GM18507 (cell line): ENCODE measurements at regions not wholly inside any gene's neighbourhood (a gene's known extent, or its start where the extent isn't known, plus 50 kb on each side); places are given as distances from the start of the nearest gene placed in this dataset.

ENCODE experiments used
- DNase-seq: peaks from one replicate; pipeline ENCODE4 v3.0.0; 2011; ENCODE audit warnings: low read depth; ENCODE audit not compliant: insufficient read length; ENCODE audit errors: extremely low spot score
- FAIRE-seq: peaks from 2 replicates; lab custom pipeline; 2011; peaks lifted over from hg19 to GRCh38; lab: Jason Lieb, UNC

- no peak for DNase-seq
- FAIRE-seq = no peak
These were observed 1043.2 kb upstream of the TMEM132C start for GRCh38 chr12:127223731-127224130.

GRCh38 chr12:127230843-127231260 is 1036.1 kb upstream of the TMEM132C start:
- DNase-seq (no peak), FAIRE-seq (no peak)

- no peak for FAIRE-seq
- no peak for DNase-seq
These were observed 1035.6 kb upstream of the TMEM132C start for GRCh38 chr12:127231371-127231770.

DNA sequence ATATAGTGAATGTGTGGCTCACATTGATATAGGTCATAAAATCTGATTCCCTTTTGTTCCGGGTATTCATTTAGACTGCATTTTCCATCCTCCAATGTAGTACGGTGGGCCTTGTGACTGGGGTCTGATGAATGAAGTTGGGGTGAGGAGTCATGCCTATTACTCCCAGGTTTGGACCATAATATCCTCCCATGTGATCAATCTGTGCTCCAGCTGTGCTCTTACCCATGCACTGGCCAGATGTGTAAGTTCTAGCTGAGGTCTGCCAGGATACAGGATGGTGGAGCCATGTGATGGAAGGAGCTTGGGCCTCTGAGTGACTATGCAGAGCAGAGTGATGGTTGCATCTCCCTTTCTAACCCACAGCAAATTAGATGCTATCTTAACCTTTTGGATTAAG is 1034.0 kb upstream of the TMEM132C start:
- no peak for FAIRE-seq
- DNase-seq = no peak

DNA sequence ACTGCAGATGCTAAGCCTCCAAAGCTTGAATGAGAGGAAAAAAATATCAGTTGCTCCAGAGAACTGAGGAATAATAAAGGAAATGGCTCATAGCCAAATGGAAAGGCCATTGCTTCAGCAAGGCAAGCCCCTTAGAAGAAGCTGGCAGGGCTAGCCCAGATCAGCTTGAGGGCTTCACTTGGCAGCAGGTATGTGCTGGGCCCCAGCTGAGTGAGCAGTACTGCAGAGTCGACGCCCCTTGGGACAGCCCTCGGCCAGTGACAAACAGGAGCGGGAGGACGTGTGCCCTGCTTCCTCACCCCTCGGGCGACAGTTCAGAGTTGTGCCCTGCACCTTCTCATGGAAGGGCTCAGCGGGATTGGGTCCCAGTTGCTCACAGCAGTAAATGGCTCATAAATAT is 1031.2 kb upstream of the TMEM132C start:
- FAIRE-seq = no peak
- DNase-seq = no peak

DNA sequence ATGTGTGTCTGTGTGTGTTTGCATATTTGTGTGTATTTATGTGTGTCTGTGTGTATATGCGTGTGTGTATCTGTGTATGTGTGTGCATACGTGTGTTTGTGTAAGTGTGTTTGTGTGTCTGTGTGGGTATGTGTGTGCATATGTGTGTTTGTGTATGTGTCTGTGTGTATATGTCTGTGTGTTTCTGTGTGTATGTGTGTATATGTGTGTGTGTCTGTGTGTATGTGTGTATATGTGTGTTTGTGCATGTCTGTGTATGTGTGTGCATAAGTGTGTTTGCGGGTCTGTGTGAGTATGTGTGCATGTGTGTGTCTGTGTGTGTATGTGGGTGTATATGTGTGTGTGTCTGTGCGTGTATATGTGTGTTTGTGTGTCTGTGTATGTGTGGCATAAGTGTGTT is 1030.5 kb upstream of the TMEM132C start:
- DNase-seq (no peak), FAIRE-seq (no peak)

GRCh38 chr12:127237151-127237550 is 1029.8 kb upstream of the TMEM132C start:
- no peak for FAIRE-seq
- DNase-seq = no peak

GRCh38 chr12:127238107-127238506 is 1028.9 kb upstream of the TMEM132C start:
- DNase-seq (no peak), FAIRE-seq (no peak)

DNA sequence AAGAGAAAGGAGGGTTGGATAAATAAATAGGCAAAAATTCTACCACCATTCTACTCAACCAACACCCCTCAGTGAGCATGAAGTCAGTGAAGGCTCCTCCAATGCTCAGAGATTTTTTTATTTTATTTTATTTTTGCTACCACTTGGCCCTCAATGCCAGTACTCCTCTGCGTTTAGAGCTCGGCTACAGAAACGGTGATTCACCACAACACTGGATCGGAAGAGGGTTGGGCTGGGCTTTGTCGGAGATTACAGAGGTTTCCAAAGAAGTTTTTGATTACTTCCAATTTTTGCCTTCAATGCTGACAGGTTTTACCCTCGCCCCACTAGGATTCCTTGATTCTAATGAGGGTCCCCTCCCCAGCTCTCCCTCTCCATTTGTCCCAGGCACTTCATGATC is 1027.2 kb upstream of the TMEM132C start:
- FAIRE-seq (no peak), DNase-seq (no peak)

DNA sequence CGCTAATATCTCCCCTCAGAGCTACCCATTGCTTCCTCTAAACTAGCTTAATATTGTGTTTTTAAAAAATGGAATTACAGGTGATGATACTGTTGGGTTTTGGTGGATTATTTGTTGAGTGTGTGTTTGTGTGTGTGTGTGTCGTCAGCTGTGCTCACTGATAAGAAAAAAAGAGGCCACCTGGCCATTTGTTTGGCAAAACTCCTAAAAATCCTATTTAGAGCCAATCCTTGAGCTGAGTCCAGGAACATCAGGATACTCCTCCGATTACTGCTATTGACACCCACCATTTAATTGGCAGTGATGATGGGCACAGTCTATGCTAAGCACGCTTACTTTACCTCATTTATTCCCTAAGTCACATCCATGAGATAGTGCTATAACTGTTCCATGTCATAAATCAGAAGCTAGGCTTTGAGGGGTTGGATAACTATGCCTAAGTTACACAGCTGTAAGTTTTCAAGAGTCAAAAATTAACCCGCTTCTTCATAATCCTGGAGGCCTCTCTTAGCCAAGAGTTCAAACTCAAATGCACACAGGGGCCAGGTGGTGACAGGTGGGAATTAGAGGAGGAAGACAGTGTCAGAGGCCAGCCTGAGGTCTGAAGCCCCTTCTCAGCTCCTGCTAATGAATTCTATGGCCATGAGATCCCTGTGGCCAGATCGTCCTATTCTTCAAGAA is 1026.6 kb upstream of the TMEM132C start:
- FAIRE-seq (no peak), DNase-seq (no peak)

DNA sequence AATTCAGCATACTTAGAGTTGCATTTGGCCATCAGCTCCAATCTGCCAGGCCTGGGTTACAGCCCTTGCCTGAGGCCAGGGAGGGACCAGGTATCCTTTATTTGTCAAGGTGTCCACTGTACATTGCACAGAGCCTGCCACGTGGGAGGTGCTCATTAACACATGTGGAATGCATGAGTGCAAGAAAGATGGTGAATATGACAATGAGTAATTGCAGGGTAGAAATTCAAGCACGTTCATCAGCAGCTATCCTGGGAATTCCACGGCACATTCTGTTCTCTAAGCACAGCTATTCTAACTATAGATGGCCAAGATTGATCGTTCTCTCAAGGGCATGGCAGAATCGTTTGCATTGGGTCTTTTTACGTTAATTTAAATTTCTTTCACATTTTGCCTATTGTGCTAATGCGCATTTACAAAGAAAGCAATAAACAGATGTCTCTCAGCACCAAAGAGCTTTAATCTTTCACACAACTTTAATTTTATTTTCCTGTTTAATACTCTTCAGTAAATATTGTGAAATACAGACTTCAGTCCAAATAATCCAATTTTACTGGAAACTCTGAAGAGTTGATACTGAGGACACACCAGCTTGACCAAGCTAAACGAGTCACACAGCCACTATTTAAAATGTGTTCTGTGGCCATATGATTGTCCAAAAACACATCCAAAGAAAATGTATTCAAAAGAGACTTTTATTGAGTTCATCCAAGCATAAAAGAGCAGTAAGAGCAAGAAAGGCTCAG is 1025.7 kb upstream of the TMEM132C start:
- no peak for FAIRE-seq
- DNase-seq = no peak

GRCh38 chr12:127245009-127245408 is 1022.0 kb upstream of the TMEM132C start:
- DNase-seq (no peak), FAIRE-seq (no peak)

- no peak for DNase-seq
- FAIRE-seq = no peak
These were observed 1021.5 kb upstream of the TMEM132C start for GRCh38 chr12:127245437-127245836.

- FAIRE-seq (no peak), DNase-seq (no peak)
These were observed 1019.0 kb upstream of the TMEM132C start for GRCh38 chr12:127247937-127248336.

- DNase-seq (no peak), FAIRE-seq (no peak)
These were observed 1017.5 kb upstream of the TMEM132C start for GRCh38 chr12:127249428-127249827.

- FAIRE-seq (no peak), DNase-seq (no peak)
These were observed 1013.1 kb upstream of the TMEM132C start for GRCh38 chr12:127253797-127254327.

DNA sequence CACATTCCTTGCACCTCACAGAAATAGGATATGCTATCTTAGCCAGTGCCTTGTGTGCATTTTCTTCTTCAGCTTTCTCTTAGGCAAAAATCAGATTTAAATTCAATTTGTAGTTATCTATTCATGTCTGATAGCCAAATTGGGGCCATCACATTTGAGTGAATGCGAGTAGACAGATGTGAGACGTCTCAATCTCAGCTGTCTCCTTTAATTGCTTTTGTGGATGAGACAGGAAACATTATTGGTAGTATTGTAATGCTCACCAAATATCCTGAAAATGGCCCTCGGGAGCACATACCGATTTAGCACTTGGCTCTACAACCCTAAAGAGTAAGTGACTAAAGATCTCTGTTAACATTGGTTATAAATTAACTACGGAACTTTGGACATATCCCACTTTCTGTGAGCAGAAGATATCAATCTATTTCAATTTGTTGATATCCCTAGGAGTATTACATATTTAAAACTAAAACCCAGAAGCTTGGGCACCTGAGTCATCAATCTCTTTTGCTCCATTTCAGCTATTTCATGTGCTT is 1012.5 kb upstream of the TMEM132C start:
- no peak for DNase-seq
- no peak for FAIRE-seq

DNA sequence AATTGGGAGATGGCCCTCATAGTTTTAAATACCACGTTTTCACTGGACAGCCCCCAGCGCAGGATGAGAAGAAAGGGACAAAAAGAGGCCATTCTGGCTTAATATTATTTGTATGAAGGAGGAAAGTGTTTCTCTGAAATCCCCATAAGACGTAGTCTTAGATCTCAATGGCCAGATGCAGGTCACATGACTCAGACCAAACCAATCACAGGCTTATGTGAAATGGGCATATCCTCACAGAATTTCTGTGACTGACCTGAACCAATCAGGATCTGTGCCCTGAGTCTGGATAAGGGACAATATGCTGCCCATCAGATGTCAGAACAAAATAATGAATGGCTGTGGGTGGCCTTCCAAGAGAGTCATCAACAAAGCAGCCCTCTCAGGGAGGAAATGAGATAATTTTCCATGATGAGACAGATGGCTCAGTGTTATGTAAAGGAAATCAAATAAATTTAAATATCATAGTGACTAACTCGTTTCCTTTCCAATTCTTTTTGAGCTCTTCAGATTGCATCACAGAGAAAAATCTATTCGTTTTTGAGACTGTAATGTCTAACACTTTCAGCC is 1009.5 kb upstream of the TMEM132C start:
- FAIRE-seq = no peak
- no peak for DNase-seq

GRCh38 chr12:127260531-127260930 is 1006.4 kb upstream of the TMEM132C start:
- DNase-seq (no peak), FAIRE-seq (no peak)

DNA sequence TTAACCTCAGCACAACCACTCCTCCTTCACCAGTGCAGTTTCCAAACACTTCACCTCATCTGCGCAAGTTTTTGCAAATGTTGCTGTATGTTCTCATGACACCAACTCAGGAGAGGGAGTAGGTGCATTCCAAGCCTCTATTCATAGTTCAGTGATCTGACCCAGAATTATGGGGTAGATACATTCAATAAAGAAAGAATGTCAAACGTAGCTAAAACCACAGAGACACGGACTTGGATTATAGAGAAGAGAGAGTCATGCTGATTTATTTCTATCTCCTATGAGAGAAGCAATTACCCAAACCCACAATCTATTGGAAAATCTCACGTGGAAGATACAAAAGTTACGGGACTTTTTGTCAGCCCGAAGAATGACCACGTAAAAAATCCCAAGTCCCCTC is 1006.0 kb upstream of the TMEM132C start:
- DNase-seq (no peak), FAIRE-seq (no peak)
